ENCODE measurements at regions not wholly inside any gene's neighbourhood (a gene's known extent, or its start where the extent isn't known, plus 50 kb on each side); places are given as distances from the start of the nearest gene placed in this dataset.

DNA sequence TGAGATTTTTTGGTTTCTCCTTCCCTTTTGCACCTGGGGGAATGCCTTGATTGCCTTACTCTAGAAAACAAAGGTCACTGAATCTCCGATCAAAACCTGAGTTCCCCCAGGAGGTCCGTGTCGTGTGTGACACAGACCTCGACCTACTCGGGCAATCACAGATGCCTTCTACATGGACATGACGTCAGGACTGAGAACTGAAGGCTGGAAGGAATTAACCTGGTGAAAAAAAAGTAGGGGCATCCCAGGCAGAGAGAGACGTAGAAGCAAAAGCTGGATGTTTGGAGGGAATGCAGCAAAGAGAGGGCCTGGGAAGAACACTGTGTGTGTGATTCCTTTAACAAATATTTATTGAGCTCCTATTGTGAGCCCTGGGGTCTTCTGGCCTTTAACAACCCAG, 178.0 kb downstream of the PRDM2 start:
- no peak for DNase-seq
- peaks cover 0 to 3% (median under 1%) of the 10 kb centered on the region in 8 donors for H3K9me3 Mint-ChIP-seq
- intact Hi-C loops (cut with micrococcal nuclease): no loop called here
- H3K4me3 Mint-ChIP-seq: no peak overlapping the region
- CTCF ChIA-PET (ENCODE audit: partially characterized antibody): no interaction called here
- H3K36me3 Mint-ChIP-seq: no peaks in the 10 kb centered on the region
- no peaks in the 10 kb centered on the region for H3K4me1 ChIP-seq (ENCODE audit: insufficient read depth, low read length)
- no peaks in the 10 kb centered on the region for H3K36me3 ChIP-seq (ENCODE audit: insufficient read depth, low read length)
- no peak overlapping the region for H3K27ac Mint-ChIP-seq
- no peak overlapping the region for H3K27ac ChIP-seq (ENCODE audit: low read depth, low read length)
- H3K27me3 ChIP-seq (ENCODE audit: insufficient read depth, low read length): no peaks in the 10 kb centered on the region
- H3K4me3 ChIP-seq (ENCODE audit: low read length in 2 of 2): no peak overlapping the region
- H3K4me1 Mint-ChIP-seq: no peaks in the 10 kb centered on the region
- H3K27me3 Mint-ChIP-seq: peaks cover 0 to 7% of the 10 kb centered on the region in 2 donors
- POLR2A ChIA-PET (ENCODE audit: partially characterized antibody): no interaction called here
- H3K9me3 ChIP-seq (ENCODE audit: control insufficient read depth in 1 of 2, low read length in 2 of 2): no peaks in the 10 kb centered on the region

DNA sequence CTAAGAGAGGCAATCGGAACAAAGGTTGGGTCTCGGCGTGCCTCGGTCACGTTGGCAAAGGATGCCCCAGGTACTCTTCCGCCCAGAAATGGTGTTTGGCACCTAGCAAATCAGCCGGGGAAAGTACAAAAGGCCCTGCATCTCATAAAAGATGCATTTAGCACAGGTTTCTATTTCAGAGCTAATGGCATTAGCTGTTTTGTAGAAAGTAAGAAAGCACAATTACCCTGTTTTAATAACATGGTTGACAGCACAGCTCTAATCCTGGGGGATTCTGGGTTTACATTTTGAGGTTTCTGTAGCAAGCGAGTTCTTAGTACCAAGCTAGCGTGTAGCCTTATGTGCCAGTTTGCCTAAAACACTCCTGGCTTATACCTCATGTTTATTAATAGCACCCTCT, 178.5 kb downstream of the PRDM2 start:
- Histone ChIP-seq H3K27ac (ENCODE audit: low read depth, low read length) (no peak overlapping the region), H3K4me3 (ENCODE audit: low read length in 2 of 2) (no peak overlapping the region), H3K9me3 (ENCODE audit: control insufficient read depth in 1 of 2, low read length in 2 of 2) (no peaks in the 10 kb centered on the region), H3K36me3 (ENCODE audit: insufficient read depth, low read length) (no peaks in the 10 kb centered on the region), H3K27me3 (ENCODE audit: insufficient read depth, low read length) (no peaks in the 10 kb centered on the region), H3K4me1 (ENCODE audit: insufficient read depth, low read length) (no peaks in the 10 kb centered on the region)
- Mint-ChIP-seq H3K4me3 (no peak overlapping the region), H3K9me3 (peaks cover 0 to 3% (median under 1%) of the 10 kb centered on the region in 8 donors), H3K4me1 (no peaks in the 10 kb centered on the region), H3K36me3 (no peaks in the 10 kb centered on the region), H3K27ac (no peak overlapping the region), H3K27me3 (peaks cover 0 to 7% of the 10 kb centered on the region in 2 donors)
- intact Hi-C loops (cut with micrococcal nuclease): no loop called here
- DNase-seq: no peak
- POLR2A ChIA-PET (ENCODE audit: partially characterized antibody): no interaction called here
- CTCF ChIA-PET (ENCODE audit: partially characterized antibody): no interaction called here

DNA sequence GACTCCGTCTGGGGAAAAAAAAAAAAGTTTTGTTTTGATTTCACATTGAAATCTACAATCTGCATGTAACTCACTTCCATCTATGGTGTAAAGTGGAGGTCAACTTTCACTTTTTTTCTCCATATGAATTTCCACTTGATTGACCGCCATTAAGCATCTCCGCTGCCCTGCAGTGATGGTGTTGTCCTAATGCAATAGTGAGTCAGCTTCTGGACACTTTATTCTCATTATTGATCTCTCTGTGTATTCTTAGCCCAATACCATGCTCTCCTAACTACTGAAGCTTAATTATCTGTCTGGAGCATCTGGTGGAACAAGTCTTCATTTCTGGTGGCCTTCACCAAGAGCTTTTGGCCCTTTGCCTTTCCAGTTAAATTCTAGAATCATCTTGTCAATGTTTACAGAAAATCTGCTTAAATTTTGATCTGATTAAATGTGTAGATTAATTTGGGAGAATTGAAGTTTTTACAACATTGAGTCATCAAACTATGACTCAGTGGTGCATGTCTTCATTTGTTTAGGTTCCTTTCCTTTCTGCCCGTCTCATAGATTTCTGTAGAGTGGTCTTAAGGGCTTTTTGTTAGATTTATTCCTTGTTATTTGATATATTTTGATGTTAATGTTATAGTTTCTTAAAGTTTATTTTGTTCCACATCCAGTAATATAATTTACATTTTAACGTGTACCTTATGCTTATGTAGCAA, 181.5 kb downstream of the PRDM2 start:
- Mint-ChIP-seq H3K4me1 (no peaks in the 10 kb centered on the region), H3K4me3 (no peak overlapping the region), H3K9me3 (peaks cover 0 to 3% (median 0%) of the 10 kb centered on the region in 8 donors), H3K36me3 (no peaks in the 10 kb centered on the region), H3K27ac (no peak overlapping the region), H3K27me3 (peaks cover 2 to 9% of the 10 kb centered on the region in 2 donors)
- Histone ChIP-seq H3K27ac (ENCODE audit: low read depth, low read length) (no peak overlapping the region), H3K4me1 (ENCODE audit: insufficient read depth, low read length) (no peaks in the 10 kb centered on the region), H3K4me3 (ENCODE audit: low read length in 2 of 2) (no peak overlapping the region), H3K27me3 (ENCODE audit: insufficient read depth, low read length) (no peaks in the 10 kb centered on the region), H3K9me3 (ENCODE audit: control insufficient read depth in 1 of 2, low read length in 2 of 2) (no peaks in the 10 kb centered on the region), H3K36me3 (ENCODE audit: insufficient read depth, low read length) (no peaks in the 10 kb centered on the region)
- intact Hi-C loops (cut with micrococcal nuclease): no loop called here
- ChIA-PET POLR2A (ENCODE audit: partially characterized antibody) (interaction anchor here (1.1 kb wide), 1 partner anchor 10 kb away, joined by 3 read pairs; no protein-coding TSS in a partner anchor), CTCF (ENCODE audit: partially characterized antibody) (no interaction called here)
- DNase-seq: no peak

DNA sequence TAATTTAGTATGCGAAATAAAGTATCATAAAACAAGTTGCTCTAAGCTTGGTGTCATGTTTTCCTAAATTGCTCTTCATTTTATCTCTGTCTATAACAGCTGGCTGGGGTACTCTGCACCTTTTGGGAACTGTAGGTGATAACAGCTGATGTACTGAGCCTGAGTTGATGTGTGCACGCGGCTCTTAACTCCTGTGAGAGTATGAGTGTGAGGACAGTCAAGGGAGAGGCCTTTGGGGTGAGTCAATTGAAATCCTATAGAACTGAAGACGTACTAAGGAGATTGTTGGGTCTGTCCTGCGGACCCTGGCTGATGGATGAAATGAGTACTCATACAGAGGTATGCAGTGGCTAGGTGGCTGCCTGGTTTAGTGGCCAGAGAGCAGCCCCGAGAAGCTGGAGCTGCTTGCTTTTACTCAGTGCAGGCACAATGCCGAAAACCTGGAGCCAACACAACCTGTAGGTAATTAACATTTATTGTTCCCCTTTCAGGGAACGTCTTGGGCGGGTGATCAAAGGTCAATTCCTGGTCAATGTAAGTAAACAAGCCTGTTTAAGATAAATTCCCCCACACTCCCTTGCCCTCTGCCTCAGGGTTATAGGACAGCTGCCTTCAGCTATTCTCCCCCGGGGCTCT, 188.5 kb downstream of the PRDM2 start:
- peaks cover 0 to 3% of the 10 kb centered on the region in 2 donors for H3K36me3 Mint-ChIP-seq
- no peak overlapping the region for H3K27ac ChIP-seq (ENCODE audit: low read depth, low read length)
- intact Hi-C loops (cut with micrococcal nuclease): no loop called here
- H3K4me3 ChIP-seq (ENCODE audit: low read length in 2 of 2): no peak overlapping the region
- peaks cover 17 to 27% of the 10 kb centered on the region in 2 donors for H3K27me3 Mint-ChIP-seq
- no peaks in the 10 kb centered on the region for H3K4me1 ChIP-seq (ENCODE audit: insufficient read depth, low read length)
- peaks cover 15% of the 10 kb centered on the region for H3K27me3 ChIP-seq (ENCODE audit: insufficient read depth, low read length)
- H3K4me1 Mint-ChIP-seq: peaks cover 0 to 6% (median 1%) of the 10 kb centered on the region in 4 donors
- H3K36me3 ChIP-seq (ENCODE audit: insufficient read depth, low read length): no peaks in the 10 kb centered on the region
- ChIA-PET POLR2A (ENCODE audit: partially characterized antibody) (no interaction called here), CTCF (ENCODE audit: partially characterized antibody) (no interaction called here)
- no peak overlapping the region for H3K27ac Mint-ChIP-seq
- H3K9me3 Mint-ChIP-seq: peaks cover 0 to 12% (median 6%) of the 10 kb centered on the region in 8 donors
- H3K9me3 ChIP-seq (ENCODE audit: control insufficient read depth in 1 of 2, low read length in 2 of 2): no peaks in the 10 kb centered on the region
- no peak overlapping the region for H3K4me3 Mint-ChIP-seq
- no peak for DNase-seq

DNA sequence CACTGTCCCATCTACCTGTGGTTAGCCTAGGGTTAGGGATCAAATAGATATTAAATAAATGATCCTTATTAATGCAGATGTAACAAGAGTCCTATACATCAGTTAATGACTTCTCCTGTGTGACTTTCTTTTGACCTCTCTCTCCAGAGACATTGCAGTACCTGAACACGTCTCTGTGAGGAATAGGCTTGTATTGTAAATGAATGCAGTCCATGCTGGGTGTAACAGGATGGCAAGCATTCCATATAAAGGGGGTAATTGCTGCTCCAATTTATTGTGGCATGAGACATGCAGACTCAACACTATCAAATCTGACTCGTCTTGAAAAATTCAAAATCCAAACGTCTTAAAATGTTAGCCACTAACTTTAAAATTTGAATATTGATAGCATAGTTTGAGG, 189.5 kb downstream of the PRDM2 start:
- H3K27me3 ChIP-seq (ENCODE audit: insufficient read depth, low read length): peaks cover 15% of the 10 kb centered on the region
- Mint-ChIP-seq H3K27me3 (peaks cover 23 to 37% of the 10 kb centered on the region in 2 donors), H3K4me3 (no peak overlapping the region), H3K27ac (no peak overlapping the region), H3K36me3 (peaks cover 0 to 3% of the 10 kb centered on the region in 2 donors), H3K9me3 (peaks cover 0 to 12% (median 6%) of the 10 kb centered on the region in 8 donors), H3K4me1 (peaks cover 0 to 6% (median 2%) of the 10 kb centered on the region in 4 donors)
- H3K9me3 ChIP-seq (ENCODE audit: control insufficient read depth in 1 of 2, low read length in 2 of 2): no peaks in the 10 kb centered on the region
- POLR2A ChIA-PET (ENCODE audit: partially characterized antibody): no interaction called here
- no peak overlapping the region for H3K27ac ChIP-seq (ENCODE audit: low read depth, low read length)
- CTCF ChIA-PET (ENCODE audit: partially characterized antibody): no interaction called here
- H3K36me3 ChIP-seq (ENCODE audit: insufficient read depth, low read length): no peaks in the 10 kb centered on the region
- no peak overlapping the region for H3K4me3 ChIP-seq (ENCODE audit: low read length in 2 of 2)
- H3K4me1 ChIP-seq (ENCODE audit: insufficient read depth, low read length): no peaks in the 10 kb centered on the region
- DNase-seq: no peak
- intact Hi-C loops (cut with micrococcal nuclease): no loop called here

DNA sequence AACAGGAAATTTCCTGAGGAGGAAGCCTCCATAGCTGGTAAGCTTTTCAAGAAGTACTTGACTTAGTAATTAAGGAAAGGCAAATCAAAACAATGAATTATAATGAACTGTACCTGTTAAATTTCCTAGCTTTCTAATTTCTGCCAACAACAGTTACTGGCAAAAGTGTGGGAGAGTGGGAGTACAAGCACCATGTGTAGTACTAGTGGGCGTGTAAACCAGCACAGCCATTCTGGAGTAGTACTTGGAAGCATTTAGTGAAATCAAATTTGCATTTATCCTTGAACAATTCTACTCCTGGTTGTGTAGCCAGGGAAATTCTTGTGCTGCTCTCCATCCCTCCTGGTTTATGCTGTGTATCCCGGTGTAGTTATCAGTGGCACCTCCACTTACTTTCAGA, 190.8 kb downstream of the PRDM2 start:
- no peak overlapping the region for H3K27ac ChIP-seq (ENCODE audit: low read depth, low read length)
- H3K9me3 ChIP-seq (ENCODE audit: control insufficient read depth in 1 of 2, low read length in 2 of 2): no peaks in the 10 kb centered on the region
- Mint-ChIP-seq H3K4me1 (peaks cover 0 to 6% (median 2%) of the 10 kb centered on the region in 4 donors), H3K9me3 (peaks cover 0 to 12% (median 6%) of the 10 kb centered on the region in 8 donors), H3K27me3 (peaks cover 29 to 43% of the 10 kb centered on the region in 2 donors), H3K36me3 (peaks cover 0 to 3% of the 10 kb centered on the region in 2 donors), H3K27ac (no peak overlapping the region), H3K4me3 (no peak overlapping the region)
- POLR2A ChIA-PET (ENCODE audit: partially characterized antibody): no interaction called here
- CTCF ChIA-PET (ENCODE audit: partially characterized antibody): no interaction called here
- DNase-seq: no peak
- no peaks in the 10 kb centered on the region for H3K36me3 ChIP-seq (ENCODE audit: insufficient read depth, low read length)
- H3K4me1 ChIP-seq (ENCODE audit: insufficient read depth, low read length): no peaks in the 10 kb centered on the region
- H3K4me3 ChIP-seq (ENCODE audit: low read length in 2 of 2): no peak overlapping the region
- peaks cover 15% of the 10 kb centered on the region for H3K27me3 ChIP-seq (ENCODE audit: insufficient read depth, low read length)
- intact Hi-C loops (cut with micrococcal nuclease): no loop called here

DNA sequence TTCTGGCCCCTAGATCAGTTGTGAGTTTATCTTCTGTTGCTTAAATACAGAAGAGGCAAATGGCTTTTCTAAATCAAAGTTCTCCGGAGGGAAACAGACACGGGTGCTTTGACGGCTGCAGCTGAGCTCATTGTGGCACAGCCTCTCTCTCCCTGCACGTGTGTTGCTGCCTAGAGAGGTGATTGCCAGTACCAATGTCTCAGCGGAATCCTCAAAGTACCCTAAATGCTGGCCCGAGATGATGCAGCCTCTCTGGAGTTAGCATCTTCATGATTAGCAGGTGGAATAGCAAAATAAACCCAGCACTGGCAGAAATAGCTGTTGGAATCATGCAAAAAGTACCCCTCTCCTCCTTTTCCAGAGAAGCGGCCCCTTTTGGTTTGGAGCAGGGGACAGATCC, 192.2 kb downstream of the PRDM2 start:
- ChIA-PET POLR2A (ENCODE audit: partially characterized antibody) (no interaction called here), CTCF (ENCODE audit: partially characterized antibody) (no interaction called here)
- Histone ChIP-seq H3K27me3 (ENCODE audit: insufficient read depth, low read length) (peaks cover 15% of the 10 kb centered on the region), H3K36me3 (ENCODE audit: insufficient read depth, low read length) (no peaks in the 10 kb centered on the region), H3K4me1 (ENCODE audit: insufficient read depth, low read length) (no peaks in the 10 kb centered on the region), H3K9me3 (ENCODE audit: control insufficient read depth in 1 of 2, low read length in 2 of 2) (no peaks in the 10 kb centered on the region), H3K4me3 (ENCODE audit: low read length in 2 of 2) (no peak overlapping the region), H3K27ac (ENCODE audit: low read depth, low read length) (no peak overlapping the region)
- peaks cover 0 to 12% (median 6%) of the 10 kb centered on the region in 8 donors for H3K9me3 Mint-ChIP-seq
- no peak overlapping the region for H3K27ac Mint-ChIP-seq
- H3K4me1 Mint-ChIP-seq: peaks cover 0 to 6% (median 2%) of the 10 kb centered on the region in 4 donors
- DNase-seq: no peak
- intact Hi-C loops (cut with micrococcal nuclease): no loop called here
- peaks cover 0 to 3% of the 10 kb centered on the region in 2 donors for H3K36me3 Mint-ChIP-seq
- H3K27me3 Mint-ChIP-seq: peaks cover 30 to 43% of the 10 kb centered on the region in 2 donors
- H3K4me3 Mint-ChIP-seq: peak overlapping the region in 3 of 8 donors; percentile 10 to 34 (median 29)
